Stimulated activated memory B cell treated with anti-CD40 and anti-IgM and Interleukin-4, amounts not matched to agents 10 μg/mL and 1 μg/mL and 100 μg/mL, for 72 hours (primary cell): ENCODE measurements at regions not wholly inside any gene's neighbourhood (a gene's known extent, or its start where the extent isn't known, plus 50 kb on each side); places are given as distances from the start of the nearest gene placed in this dataset.

Experiments used
- ATAC-seq: fragments of 150-1000 bp; cut with Tn5 transposase; 2 replicates; pipeline ENCODE4 v1.10.0; 2021
- H3K27ac Mint-ChIP-seq: one replicate; pipeline ENCODE4 v1.8.0; 2022; ENCODE audit warnings: mild to moderate bottlenecking, mixed read lengths
- H3K27me3 Mint-ChIP-seq: one replicate; pipeline ENCODE4 v1.8.0; 2022; ENCODE audit warnings: mixed read lengths
- H3K36me3 Mint-ChIP-seq: one replicate; pipeline ENCODE4 v1.8.0; 2022; ENCODE audit warnings: mixed read lengths
- H3K4me1 Mint-ChIP-seq: one replicate; pipeline ENCODE4 v1.8.0; 2022; ENCODE audit warnings: mixed read lengths
- H3K4me3 Mint-ChIP-seq: one replicate; pipeline ENCODE4 v1.8.0; 2022; ENCODE audit warnings: mild to moderate bottlenecking, moderate library complexity, mixed read lengths
- H3K9me3 Mint-ChIP-seq: one replicate; pipeline ENCODE4 v1.8.0; 2022; ENCODE audit warnings: mixed read lengths

DNA sequence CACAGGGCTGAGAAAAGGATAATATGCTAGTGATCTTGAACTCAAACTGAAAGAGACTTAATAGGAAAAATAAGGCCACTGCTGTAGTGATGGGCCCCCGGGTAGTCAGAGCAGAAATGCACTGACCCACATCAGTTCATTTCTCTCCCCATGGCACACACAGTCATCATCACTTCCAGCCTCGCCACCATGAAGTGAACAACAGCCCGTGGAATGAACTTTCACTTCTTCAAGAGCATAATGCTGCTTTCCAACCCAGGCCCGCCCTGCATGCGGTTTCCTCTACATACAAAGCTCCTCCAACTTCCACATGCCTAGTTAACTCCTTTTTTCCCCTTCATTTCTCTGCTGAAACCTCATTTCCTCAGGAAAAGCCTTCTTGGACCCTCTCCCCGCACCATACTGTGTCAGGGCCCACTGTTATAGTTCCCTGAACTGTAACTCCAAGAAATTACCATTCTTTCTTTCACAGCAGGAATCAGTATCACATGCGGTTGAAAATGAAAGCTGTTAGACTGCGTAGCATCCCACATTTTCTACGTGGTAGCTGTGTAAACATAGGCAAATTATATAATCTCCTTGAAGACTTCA lies 65.8 kb upstream of the SMIM36 start:
- H3K4me3 Mint-ChIP-seq = no peak overlapping the region
- peaks cover 6% of the 10 kb centered on the region for H3K27me3 Mint-ChIP-seq
- peaks cover 5% of the 10 kb centered on the region for H3K4me1 Mint-ChIP-seq
- peak; percentile 96 for ATAC-seq
- no peaks in the 10 kb centered on the region for H3K36me3 Mint-ChIP-seq
- H3K9me3 Mint-ChIP-seq = no peaks in the 10 kb centered on the region
- H3K27ac Mint-ChIP-seq = no peak overlapping the region

DNA sequence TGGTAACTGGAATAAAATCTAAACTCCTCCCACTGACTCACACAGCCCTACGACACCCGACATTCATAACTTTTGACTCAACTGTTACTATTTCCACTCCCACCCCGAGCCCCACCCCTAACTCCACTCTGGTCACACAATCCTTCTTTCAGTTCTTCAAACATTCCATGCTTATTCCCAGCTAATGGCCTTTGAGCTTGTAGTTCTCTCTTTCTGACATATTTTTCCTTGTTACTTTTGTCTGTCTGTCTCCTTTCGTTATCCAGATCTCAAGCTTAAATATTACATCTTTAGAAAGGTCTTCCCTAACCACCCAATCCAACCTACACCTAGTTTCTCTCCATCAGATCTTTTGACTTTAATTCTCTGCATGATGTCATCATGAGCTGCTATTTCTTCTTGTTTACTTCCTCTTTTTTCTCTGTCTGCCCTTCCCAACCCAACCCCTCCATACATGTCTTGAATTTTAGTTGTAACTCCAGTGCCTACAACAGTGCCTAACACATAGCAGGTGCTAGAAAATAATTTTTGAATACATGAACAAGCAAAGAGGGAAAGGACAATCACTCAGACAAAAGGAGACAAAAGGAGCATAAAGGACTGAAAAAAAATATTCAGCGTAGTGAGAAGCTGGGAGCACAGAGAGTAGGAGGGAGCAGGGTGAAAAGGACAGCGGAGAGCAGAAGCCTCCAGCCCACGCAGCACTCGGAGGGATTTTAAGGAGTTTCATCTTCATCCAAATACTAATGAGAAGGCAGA lies 65.2 kb upstream of the SMIM36 start:
- Mint-ChIP-seq H3K4me3 (no peak overlapping the region), H3K4me1 (peaks cover 5% of the 10 kb centered on the region), H3K27ac (no peak overlapping the region), H3K36me3 (no peaks in the 10 kb centered on the region), H3K27me3 (peaks cover 6% of the 10 kb centered on the region), H3K9me3 (no peaks in the 10 kb centered on the region)
- peak; percentile 74 for ATAC-seq

DNA sequence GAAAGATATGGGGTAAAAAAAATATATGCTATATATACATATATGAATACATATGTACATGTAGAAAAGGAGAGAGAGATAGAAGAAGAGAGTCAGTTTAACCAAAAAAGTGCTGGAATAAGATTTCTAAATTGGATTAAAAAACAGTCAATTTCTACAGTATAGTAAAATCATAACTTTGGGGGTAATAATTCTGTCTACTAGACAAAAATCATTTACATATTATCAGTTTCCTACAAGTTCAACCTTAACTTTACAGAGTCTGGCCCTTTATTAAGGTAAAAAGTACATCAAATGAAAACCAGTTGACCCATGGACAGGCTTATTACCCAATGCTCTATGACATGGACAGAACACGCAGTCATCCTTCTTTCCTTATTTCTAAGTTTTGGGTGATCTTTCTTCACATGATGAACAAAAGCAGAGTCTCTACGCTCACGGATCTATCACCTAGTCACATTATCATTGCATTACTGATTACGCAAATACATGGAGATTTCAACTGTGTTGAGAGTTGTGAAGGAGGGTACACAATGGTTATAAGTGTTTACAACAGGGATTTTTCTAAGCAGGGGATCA lies 63.9 kb upstream of the SMIM36 start:
- H3K9me3 Mint-ChIP-seq = no peaks in the 10 kb centered on the region
- no peak for ATAC-seq
- no peaks in the 10 kb centered on the region for H3K4me1 Mint-ChIP-seq
- peaks cover 14% of the 10 kb centered on the region for H3K27me3 Mint-ChIP-seq
- no peaks in the 10 kb centered on the region for H3K36me3 Mint-ChIP-seq
- no peak overlapping the region for H3K27ac Mint-ChIP-seq
- H3K4me3 Mint-ChIP-seq = no peak overlapping the region

DNA sequence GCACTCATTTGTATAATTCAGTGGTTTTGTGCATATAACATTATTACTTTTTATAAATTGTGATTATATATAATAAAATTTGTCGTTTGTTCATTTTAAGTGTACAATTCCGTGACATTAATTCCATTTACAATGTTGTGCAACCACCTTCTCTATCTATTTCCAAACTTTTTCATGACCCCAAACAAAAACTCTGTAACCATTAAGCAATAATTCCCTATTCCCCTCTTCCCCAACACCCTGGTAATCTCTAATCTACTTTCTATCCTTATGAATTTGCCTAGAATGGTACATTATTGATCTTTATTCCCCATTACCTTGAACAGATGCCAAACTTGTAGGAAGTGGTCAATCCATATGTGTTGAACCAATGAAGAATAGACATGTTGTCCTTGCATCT lies 61.3 kb upstream of the SMIM36 start:
- Mint-ChIP-seq H3K27me3 (peaks cover 14% of the 10 kb centered on the region), H3K36me3 (no peaks in the 10 kb centered on the region), H3K4me3 (no peak overlapping the region), H3K9me3 (no peaks in the 10 kb centered on the region), H3K4me1 (no peaks in the 10 kb centered on the region), H3K27ac (no peak overlapping the region)
- no peak for ATAC-seq

DNA sequence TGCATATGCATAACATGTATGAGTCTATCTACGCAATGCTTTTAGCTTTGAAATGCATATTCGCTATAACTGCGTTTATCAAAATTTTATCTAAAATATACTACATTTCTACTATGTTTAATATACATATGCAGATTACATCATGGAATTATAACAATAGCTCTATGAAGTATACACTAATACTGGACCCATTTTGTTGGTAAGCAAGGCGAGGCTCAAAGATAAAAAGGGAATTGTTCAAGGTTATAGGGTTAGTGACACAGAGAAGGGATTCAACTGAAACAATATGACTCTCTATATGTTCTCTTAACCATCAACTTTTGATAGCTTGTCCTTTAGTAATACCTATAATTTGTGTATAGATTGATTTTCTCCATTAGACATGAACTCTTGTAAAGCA lies 60.9 kb upstream of the SMIM36 start:
- no peak overlapping the region for H3K27ac Mint-ChIP-seq
- peaks cover 14% of the 10 kb centered on the region for H3K27me3 Mint-ChIP-seq
- no peaks in the 10 kb centered on the region for H3K4me1 Mint-ChIP-seq
- no peaks in the 10 kb centered on the region for H3K9me3 Mint-ChIP-seq
- no peak for ATAC-seq
- H3K36me3 Mint-ChIP-seq = no peaks in the 10 kb centered on the region
- H3K4me3 Mint-ChIP-seq = no peak overlapping the region

DNA sequence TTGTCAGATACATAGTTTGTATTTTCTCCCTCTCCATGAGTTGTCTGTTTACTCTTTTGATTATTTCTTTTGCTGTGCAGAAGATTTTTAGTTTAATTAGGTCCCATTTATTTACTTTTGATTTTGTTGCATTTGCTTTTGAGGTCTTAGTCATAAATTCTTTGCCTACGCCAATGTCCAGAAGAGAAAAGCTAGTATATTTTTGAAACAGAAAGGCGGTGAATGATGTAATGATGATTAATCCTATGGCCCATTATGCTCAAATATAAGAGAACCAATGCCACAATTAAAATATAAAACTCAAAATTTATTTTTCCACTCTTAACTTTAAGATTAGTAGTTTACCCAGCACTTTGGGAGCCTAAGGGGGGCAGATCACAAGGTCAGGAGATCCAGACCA lies 59.8 kb upstream of the SMIM36 start:
- Mint-ChIP-seq H3K27me3 (peaks cover 14% of the 10 kb centered on the region), H3K9me3 (no peaks in the 10 kb centered on the region), H3K36me3 (no peaks in the 10 kb centered on the region)

DNA sequence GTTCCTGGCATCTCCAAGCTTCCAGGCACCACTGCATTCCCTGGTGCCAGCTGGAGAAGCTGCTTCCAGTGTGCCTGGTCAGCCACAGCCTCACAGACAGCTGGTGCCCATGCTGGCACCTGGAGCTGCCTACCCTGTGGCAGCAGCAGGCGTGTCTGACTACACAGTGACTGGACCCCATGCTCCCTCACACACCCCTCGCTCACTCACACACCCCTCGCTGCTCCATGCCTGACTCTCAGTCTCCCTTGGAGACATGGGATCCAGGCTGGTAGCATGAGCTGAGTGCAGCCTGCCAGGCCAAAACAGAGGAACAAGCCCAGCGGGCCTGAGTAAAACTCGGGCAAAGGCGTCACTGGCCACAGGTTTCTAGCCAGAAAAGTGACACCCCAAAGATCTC lies 59.1 kb upstream of the SMIM36 start:
- Mint-ChIP-seq H3K27me3 (peaks cover 14% of the 10 kb centered on the region), H3K4me1 (no peaks in the 10 kb centered on the region), H3K4me3 (no peak overlapping the region), H3K9me3 (no peaks in the 10 kb centered on the region), H3K36me3 (no peaks in the 10 kb centered on the region), H3K27ac (no peak overlapping the region)
- ATAC-seq = no peak

More for the DNA sequence above, 59.8 kb upstream of the SMIM36 start:
- Mint-ChIP-seq H3K27ac (no peak overlapping the region), H3K4me3 (no peak overlapping the region), H3K4me1 (no peaks in the 10 kb centered on the region)
- no peak for ATAC-seq

DNA sequence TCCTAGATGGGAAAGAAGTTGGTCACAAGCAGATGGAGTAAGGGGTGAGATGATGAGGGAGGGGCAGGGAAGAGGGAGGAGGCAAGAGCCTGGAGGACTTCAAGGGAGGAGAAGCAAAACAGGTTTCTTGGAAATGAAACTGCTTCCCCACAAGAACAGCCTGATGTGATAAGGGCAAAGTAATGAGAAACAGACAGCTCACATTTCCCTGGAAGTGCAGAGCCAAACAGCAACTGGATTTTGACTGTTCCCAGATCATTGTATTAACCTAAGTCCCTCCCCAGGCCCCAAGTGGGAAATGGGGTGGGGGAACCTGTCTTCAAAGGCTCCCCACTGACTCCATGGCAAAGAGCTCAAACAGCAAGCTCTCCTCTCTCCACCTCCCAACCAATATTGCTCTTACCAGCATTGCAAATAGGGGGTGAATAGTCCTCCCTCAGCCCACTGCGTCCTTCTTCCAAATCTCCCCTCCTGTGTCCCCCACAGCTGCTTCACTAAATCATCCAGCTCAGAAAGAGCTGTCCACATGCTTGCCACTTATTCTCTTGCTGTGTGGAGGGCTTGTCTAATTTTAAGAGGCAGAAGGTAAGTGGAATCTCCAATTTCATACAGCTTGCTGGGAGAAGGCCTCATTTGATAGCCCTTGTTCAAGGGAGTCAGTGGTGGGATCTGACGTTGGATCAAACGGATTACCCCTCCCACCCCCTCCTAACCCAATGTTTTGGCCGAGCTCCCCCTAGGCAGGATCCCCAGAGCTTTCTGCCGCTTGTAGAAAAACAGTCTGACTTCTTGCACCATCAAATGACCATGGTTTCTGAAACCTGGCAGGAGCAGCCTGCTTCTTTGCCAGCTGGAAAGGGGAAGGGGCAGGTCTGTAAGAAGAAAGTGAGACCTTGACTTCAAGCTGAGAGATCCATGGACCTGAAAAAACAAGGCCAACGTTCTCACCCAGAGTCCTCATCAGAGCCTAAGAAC lies 56.3 kb upstream of the SMIM36 start:
- Mint-ChIP-seq H3K27ac (no peak overlapping the region), H3K4me3 (no peak overlapping the region), H3K27me3 (peaks cover 9% of the 10 kb centered on the region), H3K36me3 (no peaks in the 10 kb centered on the region), H3K4me1 (no peaks in the 10 kb centered on the region), H3K9me3 (no peaks in the 10 kb centered on the region)
- no peak for ATAC-seq

DNA sequence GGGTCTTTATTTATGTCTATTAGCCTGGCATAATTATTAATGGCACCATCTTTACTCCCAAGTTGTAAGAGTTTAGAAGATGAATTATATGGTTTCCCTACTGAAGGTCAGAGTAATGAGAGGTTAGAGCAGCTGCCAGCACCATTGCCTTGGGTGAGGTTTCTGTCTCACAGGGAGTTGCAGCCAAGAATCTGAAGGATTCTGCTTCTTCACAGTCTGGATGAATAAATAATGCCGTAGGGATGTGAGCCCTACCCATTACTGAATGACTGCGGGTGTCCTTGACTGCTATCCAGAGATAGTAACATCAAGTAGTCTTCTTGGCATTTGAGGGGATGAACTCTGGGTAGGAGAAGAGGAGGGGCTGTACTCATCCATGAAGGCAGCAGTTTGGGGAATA lies 52.8 kb upstream of the SMIM36 start:
- no peaks in the 10 kb centered on the region for H3K9me3 Mint-ChIP-seq
- no peaks in the 10 kb centered on the region for H3K27me3 Mint-ChIP-seq
- H3K4me3 Mint-ChIP-seq = no peak overlapping the region
- H3K4me1 Mint-ChIP-seq = no peaks in the 10 kb centered on the region
- no peak overlapping the region for H3K27ac Mint-ChIP-seq
- H3K36me3 Mint-ChIP-seq = no peaks in the 10 kb centered on the region
- ATAC-seq = no peak

DNA sequence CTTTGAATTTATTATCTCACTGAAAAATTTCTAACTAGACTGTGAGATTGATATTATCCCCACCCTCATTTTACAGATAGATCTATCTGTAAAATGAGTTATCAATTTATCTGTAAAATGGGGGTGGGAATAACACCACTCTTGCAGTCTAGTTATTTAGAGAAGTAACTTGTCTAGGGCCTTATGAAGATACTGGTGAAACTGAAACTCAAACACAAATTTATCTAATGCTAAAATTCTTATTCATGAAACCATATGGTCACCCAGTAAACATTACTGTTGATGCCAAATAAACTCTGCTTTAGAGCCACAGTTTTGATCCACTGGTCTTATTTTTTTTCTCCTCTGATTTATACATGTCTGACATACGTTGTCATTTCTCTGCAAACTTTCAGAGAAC lies 52.1 kb upstream of the SMIM36 start:
- H3K4me1 Mint-ChIP-seq = no peaks in the 10 kb centered on the region
- no peaks in the 10 kb centered on the region for H3K36me3 Mint-ChIP-seq
- no peaks in the 10 kb centered on the region for H3K9me3 Mint-ChIP-seq
- no peak for ATAC-seq
- H3K4me3 Mint-ChIP-seq = no peak overlapping the region
- H3K27me3 Mint-ChIP-seq = peaks cover 6% of the 10 kb centered on the region
- H3K27ac Mint-ChIP-seq = no peak overlapping the region

DNA sequence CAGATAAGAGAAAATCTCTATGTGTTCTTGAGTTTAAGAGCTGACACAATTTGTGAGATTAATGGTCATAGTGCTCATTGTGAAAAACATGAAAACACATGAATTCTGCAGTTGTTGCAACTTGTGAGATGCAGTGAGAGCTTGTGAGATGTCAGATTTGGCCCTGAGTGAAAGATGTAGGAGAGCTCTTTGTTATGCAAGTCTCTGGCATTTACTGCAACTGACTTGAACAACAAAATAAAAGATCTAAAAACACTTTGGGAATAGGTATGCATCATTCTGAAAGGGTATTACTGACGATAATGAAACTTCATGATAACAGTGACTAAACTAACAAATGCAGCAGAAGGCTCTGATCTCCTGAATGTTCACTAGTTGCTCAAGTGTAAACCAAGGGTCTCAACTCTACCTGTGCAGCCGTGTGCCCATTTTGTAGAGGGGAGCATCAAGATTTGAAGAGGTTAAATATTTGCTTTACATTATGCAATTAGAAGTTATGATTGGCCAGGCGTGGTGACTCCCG lies 50.8 kb upstream of the SMIM36 start:
- peaks cover 18% of the 10 kb centered on the region for H3K27me3 Mint-ChIP-seq
- peak; percentile 54 for ATAC-seq
- H3K36me3 Mint-ChIP-seq = no peaks in the 10 kb centered on the region
- H3K9me3 Mint-ChIP-seq = no peaks in the 10 kb centered on the region
- no peak overlapping the region for H3K4me3 Mint-ChIP-seq
- no peak overlapping the region for H3K27ac Mint-ChIP-seq
- no peaks in the 10 kb centered on the region for H3K4me1 Mint-ChIP-seq

DNA sequence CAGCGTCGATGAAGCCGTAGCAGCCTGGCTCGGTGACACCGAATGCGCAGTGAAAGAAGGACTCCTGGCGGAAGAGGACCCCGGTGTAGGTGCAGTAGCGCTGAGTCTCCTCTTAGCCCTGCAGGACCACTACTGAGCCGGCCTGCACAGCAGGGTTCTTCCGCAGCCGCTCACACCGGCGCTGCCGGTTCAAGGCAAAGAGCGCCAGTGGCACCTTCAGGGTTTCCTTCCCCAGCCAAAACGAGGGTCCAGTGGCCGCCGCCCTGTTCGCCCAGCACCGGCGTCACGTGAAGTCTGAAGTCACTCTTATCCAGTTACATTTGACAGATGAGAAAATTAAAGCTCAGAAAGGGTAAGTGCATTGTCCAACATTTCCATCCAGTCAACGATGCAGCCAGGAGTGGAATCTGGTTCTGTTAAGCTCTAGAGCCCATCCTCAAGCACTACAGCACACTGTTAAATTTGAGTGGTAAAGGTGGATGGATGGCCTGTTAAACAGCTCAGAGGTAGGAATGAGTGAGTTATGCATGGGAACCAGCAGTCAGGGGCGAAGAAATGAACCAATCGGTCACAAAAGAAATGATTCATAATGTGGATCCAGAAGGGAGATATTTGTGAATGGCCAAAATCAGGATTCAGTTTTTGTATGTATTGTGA lies 50.2 kb upstream of the SMIM36 start:
- Mint-ChIP-seq H3K27me3 (peaks cover 20% of the 10 kb centered on the region), H3K36me3 (no peaks in the 10 kb centered on the region), H3K4me3 (no peak overlapping the region), H3K4me1 (no peaks in the 10 kb centered on the region), H3K9me3 (no peaks in the 10 kb centered on the region), H3K27ac (no peak overlapping the region)
- ATAC-seq = peak; percentile 27
